ENCODE measurements at regions not wholly inside any gene's neighbourhood (a gene's known extent, or its start where the extent isn't known, plus 50 kb on each side); places are given as distances from the start of the nearest gene placed in this dataset.

GRCh38 chr1:194584052-194584451 is 1397.6 kb upstream of the B3GALT2 start:
- no peak for DNase-seq

- DNase-seq = no peak
Measured at GRCh38 chr1:194570476-194570875, 1384.1 kb upstream of the B3GALT2 start.

- no peak for DNase-seq
Measured at GRCh38 chr1:194568610-194569009, 1382.2 kb upstream of the B3GALT2 start.

- no peak for DNase-seq
Measured at GRCh38 chr1:194548071-194548470, 1361.7 kb upstream of the B3GALT2 start.

GRCh38 chr1:194544012-194544411 is 1357.6 kb upstream of the B3GALT2 start:
- DNase-seq = no peak

GRCh38 chr1:194538453-194538852 is 1352.0 kb upstream of the B3GALT2 start:
- DNase-seq = no peak

GRCh38 chr1:194537521-194537920 is 1351.1 kb upstream of the B3GALT2 start:
- no peak for DNase-seq

GRCh38 chr1:194535369-194535768 is 1349.0 kb upstream of the B3GALT2 start:
- no peak for DNase-seq

GRCh38 chr1:194534784-194535183 is 1348.4 kb upstream of the B3GALT2 start:
- DNase-seq = no peak

- DNase-seq = no peak
Measured at GRCh38 chr1:194533641-194534040, 1347.2 kb upstream of the B3GALT2 start.

- DNase-seq = no peak
Measured at GRCh38 chr1:194517567-194517966, 1331.2 kb upstream of the B3GALT2 start.

- no peak for DNase-seq
Measured at GRCh38 chr1:194515916-194516315, 1329.5 kb upstream of the B3GALT2 start.

- no peak for DNase-seq
Measured at GRCh38 chr1:194512957-194513356, 1326.5 kb upstream of the B3GALT2 start.

- DNase-seq = no peak
Measured at GRCh38 chr1:194512345-194512744, 1325.9 kb upstream of the B3GALT2 start.

GRCh38 chr1:194503209-194503608 is 1316.8 kb upstream of the B3GALT2 start:
- DNase-seq = no peak

GRCh38 chr1:194495434-194495833 is 1309.0 kb upstream of the B3GALT2 start:
- DNase-seq = no peak

- DNase-seq = no peak
Measured at GRCh38 chr1:194487172-194487571, 1300.8 kb upstream of the B3GALT2 start.

- DNase-seq = no peak
Measured at GRCh38 chr1:194485432-194485831, 1299.0 kb upstream of the B3GALT2 start.

GRCh38 chr1:194478731-194479130 is 1292.3 kb upstream of the B3GALT2 start:
- no peak for DNase-seq

GRCh38 chr1:194477908-194478307 is 1291.5 kb upstream of the B3GALT2 start:
- DNase-seq = no peak

GRCh38 chr1:194476872-194477271 is 1290.5 kb upstream of the B3GALT2 start:
- DNase-seq = no peak

- DNase-seq = no peak
Measured at GRCh38 chr1:194476351-194476750, 1289.9 kb upstream of the B3GALT2 start.

- no peak for DNase-seq
Measured at GRCh38 chr1:194474701-194475100, 1288.3 kb upstream of the B3GALT2 start.

GRCh38 chr1:194473766-194474165 is 1287.4 kb upstream of the B3GALT2 start:
- DNase-seq = no peak

- DNase-seq = no peak
Measured at GRCh38 chr1:194469282-194469681, 1282.9 kb upstream of the B3GALT2 start.

All from amygdala (tissue), 56 donors.